ENCODE measurements at regions not wholly inside any gene's neighbourhood (a gene's known extent, or its start where the extent isn't known, plus 50 kb on each side); places are given as distances from the start of the nearest gene placed in this dataset.
"Not testable (repeated sequence)": the region's sequence is repeated elsewhere in the genome, so short reads cannot be mapped to it uniquely, and the experiment has no call there.

GRCh38 chr20:48041078-48041780 lies 255.9 kb upstream of the SULF2 start:
- no peak for DNase-seq (ENCODE audit: low spot score)

- no peak for DNase-seq (ENCODE audit: low spot score)
These were observed 255.2 kb upstream of the SULF2 start for GRCh38 chr20:48040491-48040890.

DNA sequence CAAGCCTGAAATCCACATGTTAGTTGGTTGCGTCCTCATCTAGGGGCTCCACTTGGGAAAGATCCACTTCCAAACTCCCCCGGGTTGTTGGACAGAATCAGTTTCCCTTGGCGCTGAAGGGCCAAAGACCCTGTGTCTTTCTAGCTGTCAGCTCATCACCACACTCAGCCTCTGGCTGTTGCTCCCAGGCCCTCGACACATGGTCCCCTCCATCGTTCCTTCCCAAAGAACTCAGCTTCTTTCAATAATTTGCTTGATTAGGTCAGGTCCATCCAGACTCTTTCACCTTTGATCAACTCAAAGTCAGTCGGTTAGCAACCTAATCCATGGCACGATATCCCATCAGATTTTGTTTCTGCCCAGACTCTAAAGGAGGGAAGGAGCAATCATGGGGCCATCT lies 254.8 kb upstream of the SULF2 start:
- no peak for DNase-seq (ENCODE audit: low spot score)

DNA sequence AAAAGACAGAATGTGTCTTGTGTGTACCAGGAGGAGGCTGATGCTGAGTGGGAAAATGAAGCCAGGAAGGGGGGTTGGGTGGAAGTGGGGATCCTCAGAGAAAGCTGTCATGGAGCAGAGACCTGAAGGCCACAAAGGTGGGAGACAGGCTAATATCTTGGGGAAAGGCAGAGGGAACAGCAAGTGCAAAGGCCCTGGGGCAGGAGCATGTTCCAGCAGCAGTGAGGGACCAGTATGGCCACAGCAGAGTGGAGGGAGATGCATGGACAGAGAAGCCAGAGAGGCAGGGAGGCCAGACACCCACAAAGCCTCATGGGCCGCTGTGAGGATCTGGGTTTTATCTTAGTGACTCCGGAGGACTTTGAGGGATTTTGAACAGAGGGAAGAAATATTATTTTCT lies 254.2 kb upstream of the SULF2 start:
- no peak for DNase-seq (ENCODE audit: low spot score)

DNA sequence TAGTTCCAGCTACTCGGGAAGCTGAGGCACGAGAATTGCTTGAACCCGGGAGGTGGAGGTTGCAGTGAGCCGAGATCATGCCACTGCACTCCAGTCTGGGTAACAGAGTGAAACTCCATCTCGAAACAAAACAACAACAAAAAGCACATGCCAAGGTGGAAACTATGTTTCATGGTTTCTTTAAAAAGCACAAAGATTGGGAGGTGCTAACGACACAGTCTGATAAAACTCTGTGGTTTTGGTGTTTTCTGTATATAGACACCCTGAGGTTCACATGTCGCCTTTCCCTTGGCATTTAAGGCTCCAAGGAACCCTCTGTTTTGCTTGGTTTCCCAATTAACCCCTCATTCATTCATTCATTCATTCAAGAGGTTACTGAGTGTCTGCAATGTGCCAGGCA lies 253.4 kb upstream of the SULF2 start:
- DNase-seq (ENCODE audit: low spot score): no peak

- not testable (repeated sequence) for DNase-seq (ENCODE audit: low spot score)
These were observed 252.5 kb upstream of the SULF2 start for GRCh38 chr20:48037798-48038197.

- DNase-seq (ENCODE audit: low spot score): no peak
These were observed 250.9 kb upstream of the SULF2 start for GRCh38 chr20:48035961-48036731.

DNA sequence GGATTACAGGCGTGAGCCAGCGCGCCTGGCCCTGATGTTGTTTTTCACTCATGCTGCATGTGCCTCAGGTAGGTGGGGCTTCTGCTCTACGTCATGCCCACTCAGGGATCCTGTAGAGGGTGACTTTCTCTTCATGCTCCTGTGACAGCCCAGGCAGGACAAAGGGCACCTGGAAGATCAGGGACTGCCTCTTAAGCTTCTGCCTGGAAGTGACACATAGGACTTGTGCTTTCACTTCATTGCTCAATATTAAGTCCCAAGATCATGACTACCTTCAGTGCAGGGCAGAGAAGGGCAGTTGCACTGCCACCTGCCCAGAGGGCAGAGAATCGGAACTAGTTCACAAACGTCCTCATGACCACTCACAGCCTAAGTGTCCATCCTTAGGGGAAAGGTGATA lies 249.5 kb upstream of the SULF2 start:
- no peak for DNase-seq (ENCODE audit: low spot score)

GRCh38 chr20:48033005-48033404 lies 247.7 kb upstream of the SULF2 start:
- DNase-seq (ENCODE audit: low spot score): not testable (repeated sequence)

- no peak for DNase-seq (ENCODE audit: low spot score)
These were observed 245.8 kb upstream of the SULF2 start for GRCh38 chr20:48031122-48031521.

DNA sequence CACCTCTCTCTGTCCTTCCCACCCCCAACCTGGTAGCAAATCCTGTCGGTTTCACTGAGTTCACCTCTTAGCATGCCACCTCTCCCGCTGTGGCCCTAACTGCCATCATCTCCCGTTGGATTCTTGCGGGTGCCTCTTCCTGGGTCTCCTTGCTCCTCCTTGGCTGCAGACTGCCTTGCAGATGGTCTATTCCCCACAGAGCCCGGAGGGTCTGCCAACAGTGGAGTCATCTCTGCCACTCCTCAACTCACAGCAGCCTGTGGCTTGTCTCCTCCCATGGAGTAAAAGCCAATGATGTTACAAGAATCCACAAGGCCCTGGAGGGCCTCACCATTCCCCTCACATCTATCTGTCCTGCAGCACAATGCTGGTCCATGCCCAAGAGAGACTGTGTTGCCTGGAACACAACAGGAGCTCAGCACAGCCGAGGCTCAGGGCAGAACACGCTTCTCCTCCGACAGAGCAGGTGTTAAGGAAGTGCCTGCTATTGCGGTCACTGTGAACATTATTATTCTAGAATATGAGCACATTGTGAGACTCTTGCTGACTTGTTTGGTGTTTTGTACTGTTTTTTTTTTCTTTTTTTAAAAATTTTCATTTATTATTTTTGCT lies 241.8 kb upstream of the SULF2 start:
- no peak for DNase-seq (ENCODE audit: low spot score)

GRCh38 chr20:48025661-48026060 lies 240.4 kb upstream of the SULF2 start:
- no peak for DNase-seq (ENCODE audit: low spot score)

DNA sequence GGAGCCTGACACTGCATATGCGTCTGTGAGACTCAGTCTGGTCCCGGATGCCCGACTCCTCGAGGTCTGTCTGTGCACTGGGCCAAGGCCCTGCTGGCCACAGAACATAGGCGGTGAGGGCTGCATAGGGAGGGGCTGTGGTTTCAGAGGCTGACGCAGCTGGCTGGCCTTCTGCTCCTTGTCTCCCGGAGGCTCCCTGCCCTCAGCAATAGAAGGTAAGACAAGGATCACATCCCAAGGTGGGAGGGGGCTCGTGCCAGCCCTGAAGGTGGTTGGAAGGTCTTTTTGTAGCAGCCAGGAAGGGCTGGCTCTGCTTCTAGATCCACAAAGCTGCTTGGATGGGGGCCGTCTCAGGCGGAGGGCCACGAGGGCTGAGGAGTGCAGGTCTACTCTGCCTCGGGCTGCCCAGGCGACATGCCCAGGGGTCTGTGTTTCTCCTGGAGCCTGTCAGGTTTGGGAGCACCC lies 239.8 kb upstream of the SULF2 start:
- no peak for DNase-seq (ENCODE audit: low spot score)

DNA sequence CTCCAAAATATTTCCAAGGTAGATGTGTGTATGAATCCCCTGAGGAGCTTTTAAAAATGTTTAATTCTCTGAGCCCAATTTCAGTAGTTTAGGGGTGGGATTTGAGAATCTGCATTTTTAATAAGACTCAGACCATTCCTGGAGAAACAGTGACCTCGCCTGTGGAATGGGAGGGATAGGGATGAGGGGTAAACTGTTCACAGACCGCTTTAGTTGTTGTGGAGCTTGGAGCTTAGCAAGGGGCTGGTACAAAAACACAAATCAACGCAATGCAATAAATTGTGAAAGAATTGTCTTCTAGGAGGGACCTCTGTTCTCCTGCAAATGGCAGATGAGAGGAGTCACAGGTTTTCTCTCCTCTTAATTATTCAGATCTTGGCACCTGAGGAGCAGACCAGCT lies 239.3 kb upstream of the SULF2 start:
- no peak for DNase-seq (ENCODE audit: low spot score)

- DNase-seq (ENCODE audit: low spot score): not testable (repeated sequence)
These were observed 235.4 kb upstream of the SULF2 start for GRCh38 chr20:48020696-48021095.

GRCh38 chr20:48019940-48020339 lies 234.7 kb upstream of the SULF2 start:
- DNase-seq (ENCODE audit: low spot score): no peak

- no peak for DNase-seq (ENCODE audit: low spot score)
These were observed 234.2 kb upstream of the SULF2 start for GRCh38 chr20:48019496-48019895.

GRCh38 chr20:48018851-48019250 lies 233.6 kb upstream of the SULF2 start:
- DNase-seq (ENCODE audit: low spot score): not testable (repeated sequence)

DNA sequence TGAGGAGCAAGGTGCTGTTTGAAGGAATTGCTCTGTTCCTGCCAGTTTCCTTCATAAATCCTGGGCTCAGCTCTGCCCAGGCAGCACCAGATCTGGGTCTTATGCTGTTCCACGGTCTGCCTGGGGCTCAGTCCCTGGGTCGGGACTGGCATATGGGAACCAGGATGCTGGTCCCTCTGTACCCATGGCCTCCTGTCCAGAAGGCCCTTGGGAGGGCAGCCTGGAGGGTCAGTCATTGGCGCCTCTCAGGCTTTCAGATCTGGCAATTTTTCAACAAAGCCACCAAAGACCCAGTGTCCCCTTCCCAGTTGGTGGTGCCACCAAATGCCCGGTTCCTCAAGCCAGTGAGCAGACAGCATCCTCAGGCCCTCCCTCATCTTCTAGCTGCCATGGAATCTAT lies 232.7 kb upstream of the SULF2 start:
- no peak for DNase-seq (ENCODE audit: low spot score)

- no peak for DNase-seq (ENCODE audit: low spot score)
These were observed 232.2 kb upstream of the SULF2 start for GRCh38 chr20:48017509-48017908.

GRCh38 chr20:48015943-48016723 lies 230.9 kb upstream of the SULF2 start:
- DNase-seq (ENCODE audit: low spot score): no peak

Measured in AG08396 (cell line).